ENCODE measurements at regions not wholly inside any gene's neighbourhood (a gene's known extent, or its start where the extent isn't known, plus 50 kb on each side); places are given as distances from the start of the nearest gene placed in this dataset.
A peak's percentile ranks its signal among the peaks of the same experiment; 100 is the strongest.

DNA sequence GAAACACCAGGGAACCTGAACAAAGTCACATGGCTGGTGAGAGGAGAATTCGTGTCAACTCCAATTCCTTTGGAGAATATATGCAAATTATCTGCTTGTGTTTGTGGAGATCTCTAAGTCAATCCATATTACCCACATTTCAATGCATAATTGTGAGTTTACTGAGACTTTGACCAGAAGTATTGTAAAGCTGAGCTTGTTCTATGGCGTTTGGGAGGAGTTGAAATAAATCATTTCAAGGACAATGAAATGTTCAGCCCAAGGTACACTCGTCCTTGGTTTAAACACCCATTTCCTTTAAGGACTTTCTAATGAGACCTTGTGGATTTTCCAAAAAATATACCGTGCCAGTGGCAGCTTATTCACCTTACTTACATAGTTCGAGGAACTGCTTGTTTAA lies 186.6 kb upstream of the HDAC9 start:
- DNase-seq, result no peak

DNA sequence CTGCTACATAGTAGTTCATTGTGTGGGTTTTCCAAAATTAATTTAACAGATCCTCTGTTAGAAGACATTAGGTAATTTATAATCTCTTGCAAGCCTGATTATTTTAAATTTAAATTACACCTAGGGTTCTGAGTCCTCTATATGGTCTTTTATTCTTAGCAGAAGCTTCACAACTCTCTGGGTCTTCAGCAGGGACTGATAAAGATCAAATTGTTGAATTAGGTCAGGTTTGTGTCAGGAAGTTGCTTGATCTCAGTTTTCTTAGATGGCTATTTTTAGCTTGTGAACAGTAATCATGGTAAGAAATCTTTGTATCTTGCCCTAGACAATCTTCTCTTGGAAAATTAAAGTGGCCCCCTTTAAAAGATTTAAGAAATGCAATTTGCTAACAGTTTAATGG lies 183.1 kb upstream of the HDAC9 start:
- DNase-seq, result no peak

DNA sequence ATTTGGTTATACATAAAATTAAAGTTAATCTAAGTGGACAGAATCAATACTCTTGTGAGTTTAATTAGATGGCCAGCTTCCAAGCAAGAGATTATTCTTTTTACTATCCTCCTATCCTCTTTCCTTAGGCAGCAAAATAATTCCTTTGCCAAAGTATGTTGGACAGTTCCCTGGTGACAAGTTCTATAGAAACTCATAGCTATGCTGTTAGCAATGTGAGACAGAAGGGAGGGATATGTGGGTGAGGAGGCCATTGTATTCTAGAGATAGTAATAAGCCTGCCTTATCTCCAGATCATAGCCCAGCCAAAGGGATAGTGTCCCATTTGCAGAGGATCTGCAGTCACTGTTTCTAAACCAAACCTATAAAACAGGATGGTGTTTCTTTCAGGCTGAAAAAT lies 181.6 kb upstream of the HDAC9 start:
- no peak for DNase-seq

DNA sequence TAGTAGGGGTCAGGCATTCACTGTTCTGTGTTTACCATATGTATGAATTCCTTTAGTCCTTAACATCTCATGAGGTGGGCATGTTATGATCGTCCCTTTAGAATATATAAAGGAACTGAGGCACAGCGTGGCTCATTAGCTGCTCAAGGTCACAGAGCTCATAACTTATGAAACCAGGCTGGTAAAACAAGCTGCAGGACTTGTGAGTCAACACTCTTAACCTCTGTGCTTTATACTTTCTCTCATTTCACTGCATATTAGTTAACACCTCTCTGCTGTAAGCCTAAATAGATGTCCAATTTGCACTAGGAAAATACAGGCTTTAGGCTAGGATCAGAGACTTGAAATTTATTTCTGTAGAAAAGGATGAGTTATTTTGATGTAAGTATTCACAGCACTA lies 180.3 kb upstream of the HDAC9 start:
- no peak for DNase-seq

DNA sequence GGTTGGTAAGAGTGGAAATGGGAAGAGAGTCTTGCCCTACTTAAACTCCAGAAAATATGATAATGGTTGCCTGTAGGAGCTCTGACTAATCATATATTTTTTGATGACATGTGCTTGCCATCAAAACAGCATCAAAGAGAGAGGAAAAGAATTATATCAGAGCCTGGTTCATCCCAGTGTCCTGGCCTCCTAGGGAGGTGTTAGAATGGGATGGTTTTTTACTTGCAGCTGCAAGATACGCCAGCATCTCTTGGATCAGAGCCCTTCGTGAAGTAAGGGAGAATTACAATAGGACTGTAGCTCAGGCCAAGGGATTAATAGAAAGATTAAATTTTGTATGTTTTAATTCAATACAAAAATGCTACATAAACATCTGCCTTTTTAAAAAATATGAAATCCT lies 177.6 kb upstream of the HDAC9 start:
- DNase-seq, result no peak

DNA sequence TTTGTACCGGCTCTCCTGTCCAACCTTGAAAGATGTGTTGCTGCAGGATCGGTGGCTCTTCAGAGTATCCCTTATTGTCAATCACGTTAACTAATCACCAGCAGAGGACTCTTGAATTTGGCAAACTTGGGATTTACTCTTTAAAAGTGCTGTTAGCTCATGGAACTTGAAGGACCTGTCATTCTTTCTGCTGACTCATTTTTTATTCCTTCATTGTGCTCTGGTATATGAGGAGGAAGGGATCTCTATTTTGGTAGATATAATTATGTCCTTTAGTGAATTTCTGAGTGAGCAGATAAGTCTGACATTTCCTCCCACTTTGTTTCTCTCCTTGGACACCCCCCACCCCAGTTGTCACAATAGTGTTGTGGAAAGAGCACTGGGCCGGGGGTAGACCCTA lies 175.1 kb upstream of the HDAC9 start:
- DNase-seq, result no peak

DNA sequence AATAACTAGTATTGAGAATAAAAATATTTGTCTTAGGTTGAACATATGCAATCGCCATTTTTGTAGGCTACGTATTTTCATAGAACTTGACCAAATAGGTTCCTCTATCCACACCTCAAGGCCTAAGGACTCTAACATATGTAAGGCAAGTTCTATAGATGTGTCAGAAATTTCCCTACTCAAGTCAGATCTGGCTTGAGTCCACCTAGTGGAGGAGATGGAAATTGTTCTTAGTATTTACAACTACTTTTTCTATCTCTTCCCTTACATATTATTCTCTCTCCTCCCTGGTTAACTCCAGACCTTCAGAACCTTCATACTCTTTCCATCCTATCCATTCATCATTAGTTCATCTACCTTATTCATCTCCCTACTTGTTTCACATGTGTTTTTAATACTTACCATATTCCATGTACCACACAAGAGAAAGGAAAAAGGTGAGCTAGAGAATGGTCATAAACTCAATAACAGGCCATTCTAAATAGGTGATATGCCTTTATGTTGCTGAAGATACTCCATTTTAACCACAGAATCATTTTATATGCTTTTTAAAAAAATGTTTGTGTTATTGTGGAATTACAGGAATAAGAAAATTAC lies 174.5 kb upstream of the HDAC9 start:
- DNase-seq, result no peak

DNA sequence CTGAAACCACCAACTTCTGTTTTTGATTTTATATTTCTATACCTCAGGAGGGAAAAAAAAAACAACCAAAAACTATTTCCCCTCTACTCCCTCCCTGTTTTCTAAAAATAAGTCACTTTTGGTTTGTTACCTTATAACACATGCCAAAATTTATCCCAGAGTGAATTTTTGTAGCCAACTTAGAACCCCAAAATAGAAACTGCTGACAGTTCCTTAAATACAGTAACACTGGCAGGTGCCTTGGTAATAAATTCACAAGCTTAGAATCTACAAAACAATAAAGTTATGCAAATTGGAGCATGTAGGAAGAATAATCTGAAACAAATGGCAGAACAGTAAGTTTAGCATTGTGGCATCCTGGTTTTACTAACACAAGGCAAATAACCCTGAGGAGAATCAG lies 165.0 kb upstream of the HDAC9 start:
- no peak for DNase-seq

DNA sequence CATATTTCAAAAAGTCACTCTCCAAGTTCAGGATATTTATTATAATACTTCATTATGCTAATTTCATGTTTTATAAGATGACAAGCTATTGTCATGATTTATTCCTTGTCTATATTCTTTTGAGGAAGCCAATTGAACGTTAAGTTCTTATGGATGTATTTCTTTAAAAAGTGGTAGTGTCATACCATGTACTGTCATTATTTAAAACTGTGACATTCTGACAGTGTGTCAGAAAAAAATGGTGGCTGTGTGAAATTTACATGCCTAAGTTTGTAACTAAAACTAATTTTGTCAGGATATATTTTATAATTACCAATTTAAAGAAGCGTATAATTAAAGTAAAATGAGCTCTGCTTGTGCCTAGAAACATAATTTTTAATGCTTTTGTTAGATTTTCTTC lies 158.9 kb upstream of the HDAC9 start:
- DNase-seq, result no peak

DNA sequence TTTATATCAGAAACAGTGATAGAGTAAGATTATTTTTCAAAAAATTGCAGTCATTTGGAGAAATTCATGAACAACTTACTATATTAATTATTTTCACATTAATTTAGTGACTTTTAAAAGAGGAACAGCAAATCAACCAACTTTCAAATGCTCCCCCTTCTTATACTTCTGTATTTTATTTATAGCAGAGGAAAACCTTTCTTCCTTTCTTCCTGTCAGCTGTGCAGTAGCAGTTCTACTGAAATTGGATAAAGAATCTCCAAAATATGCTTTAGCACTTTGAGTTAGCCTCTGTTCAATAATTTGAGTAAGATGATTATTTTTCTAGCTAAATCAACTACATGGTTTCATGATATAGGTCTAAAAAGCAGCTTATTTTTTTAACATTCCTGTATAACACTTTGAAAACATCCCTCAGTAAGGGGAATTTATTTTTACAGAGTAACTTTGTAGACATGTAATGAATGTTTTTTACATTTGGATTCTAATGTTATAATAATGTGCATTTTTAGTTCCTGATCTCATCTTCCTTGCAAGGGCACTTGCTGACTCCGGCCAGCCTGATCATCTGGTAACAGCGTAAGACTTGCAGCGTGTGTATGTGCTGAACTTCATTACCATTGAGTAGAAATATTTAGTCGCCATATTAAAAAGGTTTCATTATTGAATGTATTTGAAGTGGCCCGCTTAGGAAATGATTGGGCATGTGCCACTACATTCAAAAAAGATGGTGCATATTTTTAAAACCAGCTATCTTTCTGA lies 158.3 kb upstream of the HDAC9 start:
- DNase-seq, result no peak

DNA sequence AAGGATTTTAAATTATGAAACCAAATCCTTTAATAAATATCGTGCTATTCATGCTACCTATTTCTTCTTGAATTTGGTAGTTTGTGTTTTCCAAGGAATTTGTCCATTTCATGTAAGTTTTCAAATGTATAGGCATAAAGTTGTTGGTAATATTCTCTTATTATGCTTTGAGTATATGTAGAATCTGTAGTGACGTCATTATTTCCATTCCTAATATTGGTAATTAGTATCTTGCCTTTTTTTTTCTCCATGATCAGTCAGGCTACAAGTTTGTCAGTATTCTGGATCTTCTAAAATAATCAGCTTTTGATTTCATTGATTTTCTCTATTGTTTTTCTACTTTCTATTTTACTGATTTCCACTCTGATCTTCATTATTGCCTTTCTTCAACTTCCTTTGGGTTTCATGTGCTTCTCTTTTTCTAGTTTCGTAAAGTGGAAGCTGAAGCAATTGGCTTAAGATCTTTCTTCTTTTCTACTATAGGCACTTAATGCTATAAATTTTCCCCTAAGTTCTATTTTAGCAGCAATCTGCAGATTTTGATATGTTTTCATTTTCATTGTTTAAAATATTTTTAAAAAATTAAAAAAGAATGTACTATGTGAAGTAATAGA lies 156.5 kb upstream of the HDAC9 start:
- no peak for DNase-seq

DNA sequence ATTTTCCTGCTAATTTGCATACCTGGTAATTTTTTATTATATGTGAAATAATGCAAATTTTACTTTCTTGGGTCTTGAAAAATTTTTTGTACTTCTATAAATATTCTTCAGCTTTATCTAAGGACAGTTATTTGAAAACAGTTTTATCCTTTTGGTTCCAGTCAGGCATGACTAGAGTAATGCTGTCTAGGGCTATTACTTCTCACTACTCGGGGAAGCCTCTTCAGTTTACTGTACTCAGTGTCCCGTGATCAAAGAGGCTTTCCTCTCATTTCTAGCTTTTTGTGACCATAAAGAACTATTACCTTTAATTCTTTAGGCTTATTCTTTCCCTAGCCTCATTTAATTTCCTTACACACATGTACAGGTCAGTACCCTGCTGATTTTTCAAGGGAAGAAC lies 153.8 kb upstream of the HDAC9 start:
- DNase-seq, result no peak

DNA sequence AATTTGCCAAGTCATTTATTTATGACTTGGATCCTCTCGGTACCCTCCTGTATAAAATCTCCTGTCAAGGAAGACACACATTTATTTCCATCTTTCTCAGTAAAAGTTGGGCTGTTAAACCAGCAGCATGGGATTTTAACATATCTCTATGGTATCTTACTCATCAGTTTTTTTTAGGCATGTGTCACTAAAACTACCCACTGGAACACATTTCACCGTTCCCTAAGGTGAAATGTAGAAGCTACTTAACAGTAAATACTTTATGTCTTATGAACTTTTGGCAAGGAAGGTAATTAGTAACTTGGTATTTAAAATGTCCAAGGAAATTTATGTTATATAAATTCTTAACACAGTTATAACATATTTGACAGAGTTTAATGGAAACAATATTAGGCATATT lies 152.5 kb upstream of the HDAC9 start:
- no peak for DNase-seq

DNA sequence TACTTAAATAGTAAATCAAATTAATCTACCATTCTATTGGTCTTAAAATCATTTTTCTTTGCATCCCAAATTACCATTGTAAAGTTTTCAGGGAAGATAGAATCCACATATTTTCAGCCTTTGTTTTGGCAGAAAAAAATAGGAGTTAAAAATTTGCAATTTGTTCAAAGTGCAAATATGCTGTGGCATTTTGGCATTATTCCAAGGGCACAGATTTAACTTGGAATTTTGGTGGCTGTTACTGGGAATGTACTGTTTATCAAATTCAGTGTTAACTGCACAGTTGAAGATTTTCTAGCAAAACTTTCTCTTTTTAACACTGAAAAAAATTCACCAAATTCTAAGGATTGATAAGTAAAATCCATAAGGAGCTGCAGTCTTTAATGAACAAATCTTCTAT lies 151.0 kb upstream of the HDAC9 start:
- DNase-seq, result no peak

DNA sequence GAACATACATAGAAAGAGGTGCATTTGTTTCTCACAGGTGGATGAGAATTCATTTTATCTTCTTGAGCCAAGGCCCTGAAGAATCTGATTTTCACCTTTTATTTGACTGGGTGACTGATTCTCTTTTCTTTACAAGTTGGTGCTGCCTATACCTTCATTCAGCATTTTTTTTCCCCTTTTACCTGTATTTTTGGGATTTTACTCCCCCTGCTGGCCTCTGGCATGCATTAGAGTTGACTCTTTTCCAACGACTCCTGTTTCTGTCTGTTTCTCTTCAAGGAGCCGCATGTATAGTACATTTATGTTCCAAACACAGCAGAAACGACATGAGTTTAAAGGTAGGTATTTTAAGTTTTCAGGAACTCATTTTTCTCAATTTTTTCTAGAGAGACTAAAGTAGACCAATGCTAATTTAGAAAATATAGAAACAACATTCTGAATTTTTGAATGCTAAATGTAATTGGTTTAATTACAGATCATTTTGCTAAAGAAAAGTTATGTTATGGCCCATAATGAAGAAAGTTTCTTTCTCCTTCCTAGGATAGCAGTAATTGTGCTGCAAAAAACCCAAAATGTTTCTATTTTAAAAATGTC lies 149.8 kb upstream of the HDAC9 start:
- peak in 12 of 51 donors; percentile 1 to 59 (median 8) for DNase-seq

DNA sequence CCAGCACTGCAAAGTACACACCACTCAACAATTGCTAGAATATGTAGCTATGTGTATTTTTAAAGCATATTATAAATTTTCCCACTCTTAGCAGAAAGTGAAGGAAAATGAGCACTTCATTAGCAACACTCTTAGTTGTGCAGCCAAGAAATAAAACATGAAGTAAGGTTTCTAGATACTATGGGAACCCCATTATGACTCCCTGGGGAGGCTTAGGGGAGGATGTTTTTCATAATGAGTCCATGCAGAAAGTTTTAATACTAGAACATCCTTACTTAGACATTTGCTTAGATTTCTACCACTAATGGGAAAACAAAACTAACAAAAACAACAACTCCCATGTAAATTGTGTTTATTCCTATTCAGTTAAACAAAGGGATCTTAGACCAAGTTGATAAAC lies 148.4 kb upstream of the HDAC9 start:
- no peak for DNase-seq

DNA sequence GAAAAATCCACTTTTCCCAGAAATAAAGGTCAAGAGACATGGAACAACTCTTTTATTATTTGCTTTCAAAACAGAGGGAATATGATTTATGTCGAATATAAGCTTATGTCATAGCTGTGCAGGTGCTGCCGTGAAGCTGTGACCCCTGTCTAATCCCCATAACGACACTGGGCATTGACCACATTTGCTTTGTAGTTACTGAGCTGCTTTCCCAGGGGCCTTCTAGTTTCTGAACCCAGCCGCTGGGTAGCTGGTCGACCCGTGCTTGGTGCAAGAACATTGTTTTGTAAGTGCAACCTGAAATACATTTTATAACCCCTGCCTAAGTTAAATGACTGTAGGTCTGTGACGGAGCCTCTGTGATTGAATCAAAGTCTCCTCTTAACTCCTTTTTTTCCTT lies 144.9 kb upstream of the HDAC9 start:
- no peak for DNase-seq

DNA sequence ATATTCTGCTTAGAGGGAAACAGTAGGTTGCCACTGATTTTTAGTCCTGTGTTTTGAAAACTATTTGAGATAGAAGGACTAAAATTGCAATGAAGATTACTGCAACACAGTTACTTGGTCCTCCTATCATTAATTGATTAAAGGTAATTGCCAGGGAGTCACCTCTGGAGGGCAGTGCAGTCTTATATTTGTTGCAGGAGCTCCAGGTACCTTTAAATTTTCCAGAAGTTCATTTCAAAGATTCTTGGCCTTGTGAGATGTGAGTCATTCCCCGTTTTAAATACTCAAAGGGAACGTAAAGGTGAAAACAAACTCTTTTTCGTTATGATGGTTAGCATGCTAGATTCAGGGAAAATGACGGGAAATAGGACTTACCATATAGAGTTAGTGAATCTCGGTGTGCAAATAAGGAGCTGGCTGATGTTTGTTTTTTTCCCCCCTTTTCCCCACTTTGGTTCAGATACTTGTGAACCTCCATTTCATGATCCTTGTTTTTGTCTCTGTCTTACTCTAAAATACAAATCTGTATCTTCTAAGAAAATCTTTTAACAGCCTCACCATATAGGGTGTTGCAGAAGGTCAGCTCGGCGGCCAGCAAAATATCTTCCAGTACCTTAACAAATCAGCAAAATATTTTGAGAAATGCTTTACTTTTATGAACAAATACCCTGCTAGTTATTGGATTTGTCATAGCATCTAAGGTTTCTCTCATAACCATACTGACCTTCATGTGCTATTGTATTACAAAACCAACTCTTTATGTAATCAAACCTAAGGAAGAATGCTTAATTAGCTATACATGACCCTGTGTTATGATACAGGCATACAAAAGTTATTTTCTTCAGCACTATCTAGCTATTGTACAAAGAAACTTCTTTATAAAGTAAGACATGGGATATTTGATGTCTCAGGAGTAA lies 143.0 kb upstream of the HDAC9 start:
- DNase-seq, result peak in 17 of 51 donors; percentile 0 to 68 (median 20)

DNA sequence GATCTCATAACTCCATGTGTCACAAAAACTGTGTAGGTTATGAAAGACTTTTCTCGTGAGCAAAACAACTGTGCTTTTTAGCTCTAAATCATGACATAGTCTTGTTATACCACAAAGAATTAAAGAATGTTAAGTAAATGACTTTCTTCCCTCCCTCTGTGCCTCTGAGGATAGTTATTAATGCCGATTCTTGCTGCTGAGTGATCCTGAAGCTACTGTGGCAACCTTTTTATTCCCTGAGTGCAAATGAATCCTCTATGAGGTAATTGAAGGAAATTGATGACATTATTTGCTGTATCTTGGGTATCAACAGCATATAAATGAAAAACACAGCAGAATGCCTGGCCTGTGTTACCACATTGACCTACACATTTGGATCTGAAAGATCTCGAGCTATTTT lies 142.2 kb upstream of the HDAC9 start:
- DNase-seq, result no peak

DNA sequence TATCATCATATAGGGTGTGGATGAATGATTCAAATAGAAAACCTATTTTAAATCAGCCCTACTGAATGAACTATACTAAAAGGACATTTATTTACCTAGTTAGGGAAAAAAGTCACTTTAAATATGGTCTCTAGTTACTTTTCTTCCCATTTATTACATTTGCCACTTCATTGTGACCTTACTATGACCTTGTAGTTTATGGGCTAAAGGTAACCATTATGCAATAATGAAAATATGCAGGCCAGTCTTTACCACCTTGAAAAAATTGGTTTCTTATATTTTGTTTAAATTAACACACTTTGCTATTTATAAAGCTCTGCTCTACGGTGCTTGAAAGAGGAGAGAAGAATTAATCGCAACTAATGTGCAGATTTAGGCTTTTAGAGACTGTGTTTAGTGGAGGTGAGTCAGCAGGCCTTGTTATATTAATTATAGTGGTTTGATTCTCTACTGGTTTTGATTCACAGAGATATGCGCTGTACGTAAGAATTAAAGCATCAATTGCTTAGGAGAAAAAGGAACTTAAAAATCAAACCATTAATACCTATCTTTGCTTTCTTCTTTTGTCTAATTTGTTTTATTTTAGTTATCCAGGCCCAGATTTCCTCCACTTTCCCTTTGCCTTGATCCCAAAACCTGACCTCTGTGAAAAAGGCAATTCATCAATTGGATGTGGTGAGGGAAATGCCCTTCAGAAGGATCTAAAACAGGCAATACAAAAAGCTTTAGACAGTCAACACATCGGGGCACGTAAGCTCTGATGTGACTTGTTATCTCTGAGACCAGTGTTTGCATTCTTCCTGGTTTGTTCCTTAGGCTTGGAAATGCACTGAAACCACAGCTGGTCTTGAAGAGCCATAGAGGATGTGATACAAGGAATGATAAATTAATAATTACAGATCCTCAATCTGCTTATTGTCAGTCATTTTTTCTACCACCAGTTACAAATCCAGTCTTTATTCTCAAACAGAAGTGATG lies 141.2 kb upstream of the HDAC9 start:
- DNase-seq, result no peak

All from hypothalamus (tissue), 51 donors.